Kidney (tissue), 13 donors: ENCODE measurements at regions not wholly inside any gene's neighbourhood (a gene's known extent, or its start where the extent isn't known, plus 50 kb on each side); places are given as distances from the start of the nearest gene placed in this dataset.

ENCODE experiments used
- DNase-seq, 5 donors: peaks; one replicate each; pipeline ENCODE4 v3.0.0-alpha.2; 2013 to 2020
- FAIRE-seq: peaks from 2 replicates; lab custom pipeline; 2012; peaks lifted over from hg19 to GRCh38; lab: Jason Lieb, UNC
- H3K27ac ChIP-seq, 2 donors: one replicate each; pipeline ENCODE4 v1.7.0; 2013; ENCODE audit warnings: low read depth in 2 of 2, low read length in 2 of 2, inconsistent platforms in 1 of 2
- H3K27me3 ChIP-seq: one replicate; pipeline ENCODE4 v1.7.1; 2013; ENCODE audit warnings: low read length, inconsistent platforms; ENCODE audit not compliant: control insufficient read depth, insufficient read depth
- H3K36me3 ChIP-seq, 3 donors: one replicate each; pipeline versions ENCODE4 v1.7.0 to v1.7.1; 2013; ENCODE audit warnings: low read length in 3 of 3, control low read depth in 1 of 3, inconsistent platforms in 1 of 3; ENCODE audit not compliant: insufficient read depth in 3 of 3, control insufficient read depth in 2 of 3
- H3K4me1 ChIP-seq, 3 donors: one replicate each; pipeline versions ENCODE4 v1.7.0 to v1.7.1; 2013; ENCODE audit warnings: low read length in 3 of 3, inconsistent platforms in 1 of 3, low read depth in 1 of 3; ENCODE audit not compliant: control insufficient read depth in 2 of 3, insufficient read depth in 2 of 3
- H3K4me3 ChIP-seq, 3 donors: one replicate each; pipeline versions ENCODE4 v1.7.0 to v1.8.1; 2013; ENCODE audit warnings: low read length in 3 of 3, control low read depth in 1 of 3, inconsistent platforms in 1 of 3
- H3K9ac ChIP-seq, 3 donors: one replicate each; pipeline versions ENCODE4 v1.7.0 to v1.7.1; 2013; ENCODE audit warnings: low read length in 3 of 3, control low read depth in 1 of 3, inconsistent platforms in 1 of 3
- H3K9me3 ChIP-seq, 3 donors: one replicate each; pipeline versions ENCODE4 v1.7.0 to v1.7.1; 2013; ENCODE audit warnings: low read length in 3 of 3, control low read depth in 1 of 3, inconsistent platforms in 1 of 3; ENCODE audit not compliant: control insufficient read depth in 2 of 3, insufficient read depth in 1 of 3
- intact Hi-C: fragments of 100-400 bp; cut with DNase I; formaldehyde crosslinking; loops from one replicate; pipeline ENCODE4 v1.11.1; 2022
- TF ChIP-seq, protein P1 (sequence below): IDR thresholded peaks from 3 replicates; pipeline ENCODE4 v1.5.1; 2012; ENCODE audit warnings: mild to moderate bottlenecking, moderate library complexity, borderline replicate concordance; ENCODE audit not compliant: insufficient read depth; ENCODE audit errors: extremely low read depth
- donor health status: control.
- donor health status: control.
- donor health status: control.
- donor health status: control.
- donor health status: control.
- donor health status: DM: yes; HTN: yes; CAD: no.
- donor health status: Normal renal cell carcinoma (clear cell type).

GRCh38 chrX:10055430-10055829, 88.3 kb downstream of the CLDN34 start:
- Histone ChIP-seq H3K9me3 (no peaks in the 10 kb centered on the region), H3K4me3 (no peak overlapping the region), H3K36me3 (no peaks in the 10 kb centered on the region), H3K27ac (no peak overlapping the region), H3K9ac (no peak overlapping the region), H3K27me3 (no peaks in the 10 kb centered on the region), H3K4me1 (peaks cover 0 to 4% (median 0%) of the 10 kb centered on the region in 3 donors)
- TF ChIP-seq, protein P1, sequence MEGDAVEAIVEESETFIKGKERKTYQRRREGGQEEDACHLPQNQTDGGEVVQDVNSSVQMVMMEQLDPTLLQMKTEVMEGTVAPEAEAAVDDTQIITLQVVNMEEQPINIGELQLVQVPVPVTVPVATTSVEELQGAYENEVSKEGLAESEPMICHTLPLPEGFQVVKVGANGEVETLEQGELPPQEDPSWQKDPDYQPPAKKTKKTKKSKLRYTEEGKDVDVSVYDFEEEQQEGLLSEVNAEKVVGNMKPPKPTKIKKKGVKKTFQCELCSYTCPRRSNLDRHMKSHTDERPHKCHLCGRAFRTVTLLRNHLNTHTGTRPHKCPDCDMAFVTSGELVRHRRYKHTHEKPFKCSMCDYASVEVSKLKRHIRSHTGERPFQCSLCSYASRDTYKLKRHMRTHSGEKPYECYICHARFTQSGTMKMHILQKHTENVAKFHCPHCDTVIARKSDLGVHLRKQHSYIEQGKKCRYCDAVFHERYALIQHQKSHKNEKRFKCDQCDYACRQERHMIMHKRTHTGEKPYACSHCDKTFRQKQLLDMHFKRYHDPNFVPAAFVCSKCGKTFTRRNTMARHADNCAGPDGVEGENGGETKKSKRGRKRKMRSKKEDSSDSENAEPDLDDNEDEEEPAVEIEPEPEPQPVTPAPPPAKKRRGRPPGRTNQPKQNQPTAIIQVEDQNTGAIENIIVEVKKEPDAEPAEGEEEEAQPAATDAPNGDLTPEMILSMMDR, result no peak
- intact Hi-C loops, result no loop called here
- no peak for DNase-seq
- no peak for FAIRE-seq

DNA sequence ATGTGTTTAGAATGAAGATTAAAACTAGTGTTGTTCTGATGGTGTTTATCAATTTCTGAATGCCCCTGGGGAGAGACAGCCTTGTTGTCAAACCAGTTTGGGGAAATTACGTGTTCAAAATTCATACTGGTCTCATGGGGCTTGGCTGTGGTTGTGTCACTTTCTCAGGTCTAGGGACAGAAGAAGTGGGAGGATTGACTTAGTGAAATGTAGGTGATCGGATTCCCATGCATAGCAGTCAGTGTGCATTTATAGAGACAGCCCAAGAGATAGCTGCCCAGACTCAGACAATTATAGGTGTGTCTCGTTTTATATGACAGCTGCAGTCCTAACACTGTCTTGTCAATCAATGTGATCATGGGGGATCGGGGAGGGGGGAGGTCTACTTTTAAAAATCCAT, 94.4 kb upstream of the CLCN4 start:
- Histone ChIP-seq H3K36me3 (no peaks in the 10 kb centered on the region), H3K4me3 (no peak overlapping the region), H3K9ac (no peak overlapping the region), H3K27ac (no peak overlapping the region), H3K9me3 (no peaks in the 10 kb centered on the region), H3K4me1 (no peaks in the 10 kb centered on the region), H3K27me3 (no peaks in the 10 kb centered on the region)
- intact Hi-C loops, result no loop called here
- FAIRE-seq (no peak), DNase-seq (no peak)
- TF ChIP-seq, protein P1, result no peak

GRCh38 chrX:10062980-10063379, 93.8 kb upstream of the CLCN4 start:
- no peaks in the 10 kb centered on the region for H3K27me3 ChIP-seq
- no peaks in the 10 kb centered on the region for H3K36me3 ChIP-seq
- intact Hi-C loops, result no loop called here
- no peak overlapping the region for H3K27ac ChIP-seq
- no peak overlapping the region for H3K9ac ChIP-seq
- TF ChIP-seq, protein P1, result no peak
- no peaks in the 10 kb centered on the region for H3K4me1 ChIP-seq
- no peaks in the 10 kb centered on the region for H3K9me3 ChIP-seq
- H3K4me3 ChIP-seq, result no peak overlapping the region
- FAIRE-seq (no peak), DNase-seq (no peak)

DNA sequence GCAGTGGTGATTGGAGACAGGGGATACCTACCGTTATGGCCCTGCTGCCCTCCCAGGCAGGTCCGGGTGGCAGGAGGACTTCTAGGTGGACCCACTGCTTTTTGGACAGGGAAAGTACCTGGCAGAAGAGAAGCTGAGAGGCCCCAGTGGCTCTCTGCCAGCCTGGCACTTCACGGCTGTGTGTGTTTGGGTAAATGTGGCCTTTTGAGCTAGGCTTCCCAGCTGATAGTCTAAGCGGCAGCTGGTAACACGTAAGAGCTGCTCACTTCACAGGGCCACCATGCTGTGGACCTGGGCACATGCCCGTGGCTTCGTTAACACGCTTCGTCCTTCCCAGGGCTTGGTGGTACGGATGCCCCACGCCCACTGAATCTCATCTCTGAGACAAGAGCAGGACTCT, 92.0 kb upstream of the CLCN4 start:
- no peak for DNase-seq
- Histone ChIP-seq H3K4me1 (no peaks in the 10 kb centered on the region), H3K36me3 (no peaks in the 10 kb centered on the region), H3K9ac (no peak overlapping the region), H3K9me3 (no peaks in the 10 kb centered on the region), H3K4me3 (no peak overlapping the region), H3K27me3 (no peaks in the 10 kb centered on the region), H3K27ac (no peak overlapping the region)
- TF ChIP-seq, protein P1, result no peak
- intact Hi-C loops, result no loop called here
- no peak for FAIRE-seq
